Left colon (tissue), 2 donors: ENCODE measurements at regions not wholly inside any gene's neighbourhood (a gene's known extent, or its start where the extent isn't known, plus 50 kb on each side); places are given as distances from the start of the nearest gene placed in this dataset.
"Not testable (repeated sequence)": the region's sequence is repeated elsewhere in the genome, so short reads cannot be mapped to it uniquely, and the experiment has no call there.

Experiments
- ATAC-seq: fragments of 200-7000 bp; cut with Tn5 transposase; one replicate; pipeline ENCODE4 v1.9.1; 2020; ENCODE audit warnings: mild to moderate bottlenecking, moderate library complexity
- DNase-seq, 2 donors: peaks; one replicate each; pipeline ENCODE4 v3.0.0-alpha.2; 2020
- intact Hi-C, 2 donors: fragments of 100-400 bp; cut with DNase I in 1 of 2; cut with micrococcal nuclease in 1 of 2; formaldehyde crosslinking; loops; one replicate each; pipeline versions ENCODE4 v1.11.2 to v1.14.0; 2022; cut with DNase I, micrococcal nuclease
- donor health status: DM: no; HTN: no; CAD: no.
- donor health status: DM: yes; HTN: yes; CAD: no.

DNA sequence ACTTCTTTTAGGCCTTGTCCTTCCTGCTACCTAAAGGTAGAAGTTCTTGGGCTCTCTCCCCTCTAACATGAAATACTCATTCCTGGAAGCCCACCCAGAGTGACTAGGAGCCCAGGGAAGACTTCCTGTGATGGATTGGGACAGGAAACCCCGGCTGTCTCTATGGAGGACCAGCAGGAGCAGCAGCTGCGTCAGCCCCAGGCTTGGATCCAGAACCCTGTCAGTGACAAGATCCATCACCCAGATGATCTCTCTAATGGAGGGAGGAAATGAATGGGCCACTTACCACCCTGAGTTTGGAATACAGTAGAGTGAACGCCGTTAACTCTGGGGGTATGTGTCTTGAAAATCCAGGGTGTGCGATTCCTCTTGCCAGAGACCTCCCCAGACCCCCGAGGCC lies 195.7 kb upstream of the WSCD1 start:
- DNase-seq = no peak

DNA sequence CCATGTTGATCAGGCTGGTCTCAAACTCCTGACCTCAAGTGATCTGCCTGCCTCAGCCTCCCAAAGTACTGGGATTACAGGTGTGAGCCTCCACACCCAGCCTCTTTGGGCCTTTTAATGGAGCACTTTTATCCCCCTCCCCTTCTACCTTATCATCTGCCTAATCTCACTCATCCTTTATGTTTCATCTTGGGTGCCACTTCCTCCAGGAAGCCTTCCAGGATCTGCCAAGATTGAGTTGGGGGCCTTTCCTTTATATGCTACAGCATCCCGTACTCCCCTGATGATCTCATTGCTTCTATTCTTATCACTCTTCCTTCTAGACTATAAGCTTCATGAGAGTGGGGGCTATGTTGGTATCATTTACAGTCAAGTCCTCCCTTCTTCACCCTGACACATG lies 192.8 kb upstream of the WSCD1 start:
- no peak for DNase-seq
- intact Hi-C loops = no loop called here
- no peak for ATAC-seq

More for the DNA sequence above, 195.7 kb upstream of the WSCD1 start:
- no peak for ATAC-seq
- intact Hi-C loops = no loop called here

DNA sequence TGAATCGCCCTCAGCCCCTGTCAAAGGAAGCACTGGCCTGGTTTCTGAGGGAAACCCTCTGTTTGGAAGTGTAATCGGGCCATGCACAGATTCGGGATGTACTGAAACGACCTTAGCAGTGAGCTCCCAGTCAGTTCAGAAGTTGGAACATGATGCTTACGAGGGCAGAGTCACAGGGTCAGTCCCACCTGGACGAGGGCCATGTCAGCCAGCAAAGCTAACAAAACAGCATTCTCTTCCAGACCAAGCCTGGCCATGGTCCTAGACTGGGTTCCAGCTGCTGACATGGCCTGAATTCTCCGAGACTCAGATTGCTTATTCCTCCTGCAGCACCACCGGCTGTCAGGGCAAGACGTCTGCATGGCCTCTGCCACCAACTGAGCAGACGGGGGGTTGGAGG lies 192.2 kb upstream of the WSCD1 start:
- ATAC-seq (no peak), DNase-seq (no peak)
- intact Hi-C loops = no loop called here

DNA sequence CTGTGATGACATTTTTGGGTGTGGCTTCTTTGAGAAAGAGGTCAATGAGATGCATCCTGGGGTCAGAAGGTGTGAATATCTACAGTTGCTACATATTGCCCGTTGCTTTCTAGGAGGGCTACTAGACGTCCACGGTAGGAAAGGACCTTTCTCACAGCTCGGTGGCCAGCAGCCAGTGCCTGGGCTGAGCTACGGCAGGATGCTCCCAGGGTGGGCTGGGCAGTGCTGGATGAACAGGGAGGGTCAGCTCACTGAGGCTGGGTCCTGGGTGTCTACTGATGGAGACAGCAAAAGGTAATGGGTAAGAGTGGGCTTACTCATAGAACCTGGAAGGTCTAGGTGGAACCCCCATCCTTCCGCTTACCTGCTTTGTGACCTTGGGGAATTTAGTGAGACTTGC lies 188.3 kb upstream of the WSCD1 start:
- no peak for DNase-seq
- intact Hi-C loops = no loop called here
- no peak for ATAC-seq

DNA sequence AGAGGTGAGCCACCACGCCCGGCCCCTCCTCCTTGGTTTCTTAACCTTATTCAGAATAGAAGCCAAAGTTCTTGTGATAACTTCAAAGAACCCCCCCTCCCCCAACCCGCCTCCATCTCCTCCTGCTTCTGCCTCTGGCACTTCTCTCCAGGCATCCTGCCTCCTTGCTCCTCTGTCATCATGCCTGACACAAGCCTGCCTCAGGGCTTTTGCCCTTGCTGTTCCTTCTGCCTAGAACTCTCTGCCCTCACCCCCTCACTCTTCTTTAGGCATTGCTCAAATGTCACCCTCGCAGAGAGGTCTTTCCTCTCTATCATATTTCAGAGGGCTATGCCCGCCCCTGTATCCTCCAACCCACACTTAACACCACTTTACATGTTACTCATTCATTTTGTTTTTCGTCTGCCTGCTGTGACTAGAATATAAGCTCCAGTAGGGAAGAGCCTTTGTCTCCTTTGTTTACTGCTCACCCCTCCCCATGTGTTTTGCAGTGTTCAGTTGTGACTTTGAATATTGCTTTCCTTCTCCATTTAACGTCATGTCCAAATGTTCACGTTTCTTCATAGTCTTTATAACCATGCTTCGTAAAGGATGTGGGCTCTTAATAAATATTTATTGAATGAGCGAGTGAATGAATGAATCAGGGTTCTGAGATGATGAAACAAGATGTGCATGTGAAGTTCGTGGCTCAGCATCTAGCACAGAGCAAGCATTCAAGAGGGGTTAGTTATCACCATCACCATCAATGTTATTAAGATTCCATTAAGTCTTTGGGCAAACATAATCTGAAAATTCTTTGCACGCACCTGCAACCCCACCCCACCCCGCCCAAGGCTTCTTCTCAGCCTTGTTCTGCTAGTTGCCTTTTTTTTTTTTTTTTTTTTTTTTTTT lies 186.2 kb upstream of the WSCD1 start:
- ATAC-seq (no peak), DNase-seq (no peak)
- intact Hi-C loops = no loop called here

DNA sequence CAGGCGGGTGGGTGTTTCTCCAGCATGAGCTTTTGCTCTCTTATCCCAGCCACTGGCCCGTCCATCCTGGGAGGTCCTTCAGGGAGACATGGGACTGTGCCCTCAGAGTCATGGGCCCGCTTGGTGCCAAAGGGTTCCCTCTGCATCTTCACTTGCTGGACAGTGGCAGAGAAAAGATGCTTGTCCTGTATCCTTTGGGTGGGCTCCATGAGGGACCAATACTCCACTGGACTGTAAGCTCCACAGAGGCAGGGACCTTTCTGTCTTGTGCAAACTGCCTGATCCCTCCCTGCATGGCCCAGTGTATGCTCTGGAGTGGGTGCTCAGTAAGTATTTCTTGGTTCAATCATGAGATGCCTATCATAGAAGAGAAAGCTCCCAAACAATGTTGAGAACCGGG lies 184.8 kb upstream of the WSCD1 start:
- intact Hi-C loops = no loop called here

DNA sequence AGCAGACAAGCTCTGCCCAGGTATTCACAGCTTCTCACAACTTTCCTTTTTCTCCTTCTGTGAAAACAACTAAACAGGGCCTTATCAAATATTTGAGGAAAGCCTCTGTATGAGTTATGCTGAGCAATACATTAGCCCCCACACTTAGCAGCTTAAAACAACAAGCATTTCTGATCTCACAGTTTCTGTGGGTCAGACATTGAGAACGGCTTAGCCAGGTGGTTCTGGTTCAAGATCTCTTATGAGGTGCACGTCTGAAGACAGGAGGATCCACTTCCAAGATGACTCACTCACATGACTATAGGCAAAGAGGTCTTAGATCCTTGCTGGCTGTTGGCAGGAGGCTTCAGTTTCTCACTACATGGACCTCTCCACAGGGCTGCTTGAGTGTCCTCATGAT lies 181.4 kb upstream of the WSCD1 start:
- no peak for DNase-seq
- intact Hi-C loops = no loop called here
- no peak for ATAC-seq

More for the DNA sequence above, 184.8 kb upstream of the WSCD1 start:
- DNase-seq = no peak
- ATAC-seq = no peak

DNA sequence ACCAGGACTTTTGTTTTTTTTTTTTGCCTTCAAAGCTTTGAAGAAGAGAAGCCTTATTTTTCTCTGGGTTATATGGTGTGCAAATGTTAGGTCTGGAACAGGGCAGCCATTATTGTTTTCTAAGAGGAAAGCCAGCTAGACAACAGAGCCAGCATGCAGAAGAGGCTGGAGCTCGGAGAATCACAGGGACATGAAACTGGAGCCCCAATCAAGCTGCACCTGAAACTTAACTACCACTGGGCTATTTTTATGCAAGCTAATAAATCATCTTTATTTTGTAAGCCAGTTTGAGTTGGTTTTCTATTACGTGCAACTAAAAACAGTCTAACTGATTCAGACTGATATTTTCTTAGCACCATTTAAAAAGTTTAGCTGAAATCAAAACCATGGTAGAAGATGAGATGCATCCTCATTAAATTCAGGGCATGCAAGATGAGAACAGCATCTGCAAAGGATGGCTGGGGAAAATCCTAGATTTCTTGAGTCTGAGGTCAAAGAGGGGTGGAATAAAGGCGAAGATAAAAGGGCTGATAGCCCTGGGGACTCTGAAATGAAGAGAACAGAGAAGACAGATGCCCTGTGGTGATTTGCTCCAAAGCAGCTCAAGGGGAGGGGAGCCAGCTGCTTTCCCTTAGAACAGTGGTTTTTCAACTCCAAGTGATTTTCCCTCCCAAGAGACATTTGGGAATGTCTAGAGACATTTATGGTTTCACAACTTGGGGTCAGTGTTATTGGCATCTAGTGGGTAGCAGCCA lies 177.1 kb upstream of the WSCD1 start:
- intact Hi-C loops = no loop called here
- ATAC-seq (no peak), DNase-seq (no peak)

DNA sequence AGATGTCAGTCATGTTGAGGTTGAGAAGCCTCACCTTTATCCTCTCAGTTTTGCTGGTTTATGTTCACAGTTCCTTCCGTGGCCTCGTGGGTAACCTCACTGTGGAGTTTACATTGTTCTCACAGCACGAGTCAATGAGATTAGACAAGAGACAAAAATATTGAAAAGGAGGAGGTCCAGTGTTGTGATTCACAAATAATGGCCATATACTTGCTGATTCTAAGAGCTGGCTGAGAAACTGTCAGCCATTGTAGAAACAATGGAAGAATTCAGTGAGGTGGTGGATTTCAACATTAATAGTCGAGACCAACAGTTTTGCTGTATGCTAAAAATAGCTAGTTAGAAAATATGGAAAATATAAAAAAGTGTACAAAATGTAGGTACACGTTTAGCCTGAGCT lies 176.4 kb upstream of the WSCD1 start:
- DNase-seq (no peak), ATAC-seq (no peak)
- intact Hi-C loops = no loop called here

DNA sequence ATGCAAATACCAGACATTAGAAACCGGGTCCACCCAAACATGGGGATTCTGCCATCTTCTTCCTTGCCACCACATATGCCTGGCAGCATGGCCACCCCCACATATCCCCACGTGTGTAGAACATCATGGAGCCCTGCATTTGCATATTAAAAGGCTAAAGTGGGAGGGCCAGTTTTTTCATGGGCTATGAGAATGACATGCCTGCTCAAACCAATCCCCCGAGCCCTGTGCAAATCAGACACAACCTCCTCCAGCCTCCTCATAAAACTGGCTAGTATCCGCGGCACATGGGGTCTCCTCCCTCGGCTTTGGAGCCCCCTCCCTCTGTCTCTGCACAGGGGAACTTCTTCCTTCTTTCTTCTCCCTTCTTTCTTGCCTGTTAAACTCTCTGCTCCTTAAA lies 174.9 kb upstream of the WSCD1 start:
- no peak for DNase-seq
- intact Hi-C loops = no loop called here
- ATAC-seq = no peak

DNA sequence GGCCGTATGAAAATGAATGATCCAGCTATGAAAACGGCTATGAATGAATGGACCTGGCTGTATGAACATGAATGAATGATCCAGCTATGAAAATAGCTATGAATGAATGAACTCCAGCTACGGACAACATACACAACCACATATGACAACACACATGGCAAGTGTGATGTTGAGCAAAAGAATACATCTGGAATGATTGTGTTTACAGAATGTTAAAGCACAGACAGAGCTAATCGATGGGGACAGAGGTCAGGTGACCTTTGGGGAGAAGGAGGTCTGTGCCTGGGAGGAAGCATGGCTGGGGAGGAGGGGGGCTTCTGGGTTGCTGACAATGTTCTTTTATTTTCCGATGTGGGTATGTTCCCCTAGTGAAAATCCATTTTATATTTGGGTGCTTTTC lies 174.0 kb upstream of the WSCD1 start:
- intact Hi-C loops = no loop called here
- ATAC-seq (no peak), DNase-seq (no peak)

DNA sequence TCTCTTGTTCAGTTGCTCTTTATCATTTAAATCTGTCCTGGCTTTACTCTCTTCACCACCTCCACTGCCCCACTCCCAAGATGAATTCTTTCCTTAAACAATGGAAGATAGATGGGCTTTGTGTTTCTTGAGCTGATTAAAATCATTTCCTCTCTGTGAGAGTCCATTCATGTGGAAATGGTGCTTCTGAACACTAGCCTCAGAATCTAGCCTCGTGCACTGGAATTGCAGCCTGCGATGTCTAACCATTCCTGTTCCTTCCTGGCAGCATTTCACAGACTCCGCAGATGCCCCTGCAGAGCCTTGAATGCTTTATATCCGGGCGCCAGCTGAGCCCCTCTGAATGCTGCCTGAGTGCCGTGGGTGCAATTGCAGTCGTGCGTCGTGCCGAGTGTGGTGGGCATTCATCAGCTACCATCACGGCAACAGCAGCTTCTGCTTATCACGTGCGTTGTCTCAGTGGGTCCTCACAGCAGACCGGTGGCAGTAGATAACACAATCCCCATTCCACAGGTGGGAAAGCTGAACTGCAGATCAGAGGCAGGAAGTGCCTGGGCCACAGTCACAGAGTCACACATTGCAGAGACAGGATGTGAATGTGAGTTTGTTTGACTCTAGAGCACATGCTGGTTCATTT lies 172.8 kb upstream of the WSCD1 start:
- no peak for DNase-seq
- intact Hi-C loops = no loop called here

DNA sequence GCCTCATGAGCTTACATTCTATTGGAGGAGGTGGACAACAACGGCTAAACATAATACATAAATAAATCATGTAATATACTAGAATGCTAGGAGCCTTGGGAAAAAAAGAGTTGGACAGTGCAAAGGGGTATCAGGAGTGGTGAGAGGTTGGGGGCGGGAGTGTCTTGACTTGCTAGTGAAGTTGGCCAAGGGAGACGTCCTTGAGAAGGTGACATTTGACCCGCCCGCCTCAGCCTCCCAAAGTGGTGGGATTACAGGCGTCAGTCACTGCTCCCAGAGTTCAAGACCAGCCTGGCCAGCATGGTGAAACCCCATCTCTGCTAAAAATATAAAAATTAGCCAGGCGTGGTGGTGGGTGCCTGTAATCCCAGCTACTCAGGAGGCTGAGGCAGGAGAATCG lies 172.2 kb upstream of the WSCD1 start:
- intact Hi-C loops, ATAC-seq: not testable (repeated sequence)

More for the DNA sequence above, 172.8 kb upstream of the WSCD1 start:
- ATAC-seq = no peak

DNA sequence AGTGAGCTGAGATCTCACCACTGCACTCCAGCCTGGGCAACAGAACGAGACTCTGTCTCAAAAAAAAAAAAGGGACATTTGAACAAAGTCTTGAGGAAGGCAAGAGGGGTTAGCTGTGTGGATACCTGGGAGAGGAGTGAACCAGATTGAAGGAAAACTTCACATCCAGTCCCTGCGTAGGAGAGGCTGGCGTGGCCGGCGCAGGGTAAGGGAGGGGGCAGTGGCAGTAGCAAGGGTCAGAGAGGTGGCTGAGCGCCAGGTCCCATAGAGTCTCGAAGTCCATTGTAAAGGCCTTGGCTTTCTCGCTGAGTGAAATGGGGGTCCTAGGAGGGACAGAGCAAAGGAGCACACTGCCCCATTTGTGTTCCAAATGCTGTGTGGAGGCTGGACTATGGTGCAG lies 171.8 kb upstream of the WSCD1 start:
- intact Hi-C loops = no loop called here
- DNase-seq (no peak), ATAC-seq (no peak)

More for the DNA sequence above, 172.2 kb upstream of the WSCD1 start:
- DNase-seq = not testable (repeated sequence)

DNA sequence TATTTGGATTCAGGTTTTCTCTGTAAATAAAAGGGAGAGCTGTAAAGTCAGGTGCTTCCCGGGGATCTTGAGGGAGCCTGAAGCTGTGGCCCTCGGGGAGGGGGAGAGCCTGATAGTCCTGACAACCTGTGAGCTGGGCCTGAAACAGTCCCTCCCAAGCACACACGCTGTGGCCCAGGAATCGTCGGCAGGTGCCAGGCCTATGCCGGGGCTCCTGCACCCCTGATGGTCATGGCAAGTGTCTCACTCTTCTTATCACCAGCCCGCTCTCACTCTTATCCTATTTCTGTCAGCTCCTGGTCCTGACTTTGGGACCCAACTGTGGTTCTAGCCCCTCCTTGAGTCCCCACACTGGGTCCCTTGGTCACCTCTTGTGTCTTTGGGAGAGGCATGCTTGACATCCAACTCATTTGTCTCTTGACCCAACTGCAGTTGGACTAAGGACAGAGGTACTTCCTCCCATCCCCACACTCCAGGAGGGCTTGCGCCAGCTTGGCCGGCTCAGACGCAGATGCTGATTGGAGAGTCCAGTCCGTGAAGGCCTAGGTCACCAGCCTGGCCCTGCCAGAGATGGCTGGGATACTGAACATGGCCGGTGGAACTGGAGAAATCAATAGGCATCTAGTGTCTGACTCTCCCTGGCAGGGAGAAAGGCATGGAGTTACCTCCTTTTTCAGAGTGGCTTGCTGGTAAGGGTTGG lies 170.5 kb upstream of the WSCD1 start:
- DNase-seq = no peak
- intact Hi-C loops = no loop called here
- ATAC-seq = no peak

DNA sequence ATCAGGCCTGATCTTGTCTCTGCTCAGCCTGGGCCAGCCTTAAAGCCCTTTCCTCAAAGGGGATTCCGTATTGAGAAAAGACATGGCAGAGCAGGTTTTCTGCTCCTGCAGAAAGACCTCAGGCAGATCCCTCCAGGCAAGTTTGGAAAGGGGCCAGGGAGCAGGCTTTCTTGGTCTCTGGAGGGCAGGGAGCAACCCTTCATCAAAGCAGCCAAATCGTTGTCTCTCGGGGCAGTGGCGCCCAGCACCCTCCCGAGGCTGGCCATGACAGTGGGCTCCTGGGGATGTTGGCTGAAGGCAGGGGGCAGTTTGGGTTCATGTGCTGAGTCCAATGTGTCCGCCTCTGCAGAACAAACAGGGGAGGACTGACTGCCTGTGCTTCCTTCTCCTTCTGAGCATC lies 168.4 kb upstream of the WSCD1 start:
- DNase-seq (no peak), ATAC-seq (no peak)
- intact Hi-C loops = no loop called here

DNA sequence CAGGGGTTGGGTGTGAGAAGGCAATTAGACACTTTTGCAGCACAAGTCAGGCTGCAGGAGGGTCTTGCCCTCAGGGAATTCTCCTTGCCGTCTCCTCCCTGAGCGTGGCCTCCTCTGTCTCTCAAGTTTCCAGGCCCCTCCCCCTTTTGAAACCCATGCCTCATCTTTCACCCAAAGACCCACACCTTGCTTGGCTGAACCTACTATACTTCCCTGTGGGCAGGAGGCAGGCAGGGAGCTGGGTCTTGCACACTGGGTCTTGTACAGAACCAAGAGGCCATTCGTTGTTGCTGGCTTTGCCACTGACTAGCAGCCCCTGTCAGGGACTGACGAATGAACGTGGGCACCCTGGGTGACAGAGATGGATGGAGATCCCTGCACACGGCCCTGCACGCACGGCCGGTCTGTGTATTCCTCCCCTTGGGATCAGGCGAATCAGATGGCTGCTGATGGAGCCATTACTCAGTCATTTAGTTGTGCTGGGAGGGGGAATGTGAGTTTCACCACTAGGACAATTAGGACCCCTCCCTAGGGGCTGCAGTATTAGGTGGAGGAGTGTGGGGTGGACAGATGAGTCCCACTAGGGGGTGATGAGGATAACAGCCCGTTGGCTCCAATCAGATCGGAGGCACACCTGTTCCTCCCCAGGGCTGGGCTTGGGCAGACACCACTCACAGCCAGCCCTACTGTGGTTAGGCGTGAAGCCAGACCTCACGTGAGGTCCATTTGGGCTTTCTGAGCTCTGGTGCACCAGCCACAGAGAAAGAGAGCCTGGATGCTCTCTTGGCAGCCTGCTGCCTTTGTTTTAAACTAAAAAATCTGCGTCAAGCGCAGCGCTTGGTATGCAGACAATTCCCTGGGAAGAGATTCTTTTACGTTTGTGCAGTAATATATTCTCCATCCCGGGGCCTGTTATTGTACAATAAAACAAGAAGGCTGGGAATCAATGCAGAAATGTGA lies 167.7 kb upstream of the WSCD1 start:
- intact Hi-C loops = no loop called here
- ATAC-seq (no peak), DNase-seq (no peak)

DNA sequence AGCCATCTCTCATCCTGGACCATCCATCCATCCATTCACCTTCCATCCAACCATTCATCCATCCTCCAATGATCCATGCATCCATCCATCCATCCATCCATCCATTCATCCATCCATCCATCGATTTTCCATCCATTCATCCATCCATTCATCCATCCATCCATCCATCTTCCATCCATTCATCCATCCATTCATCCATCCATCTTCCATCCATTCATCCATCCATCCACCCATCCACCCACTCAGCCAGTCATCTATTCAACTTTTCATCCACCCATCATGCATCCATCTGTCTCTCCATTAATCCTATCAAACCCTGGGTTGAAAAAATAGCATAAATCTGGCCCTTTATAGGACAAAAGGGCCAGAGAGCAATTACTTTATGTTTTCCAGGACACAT lies 158.3 kb upstream of the WSCD1 start:
- DNase-seq (no peak), ATAC-seq (no peak)
- intact Hi-C loops = no loop called here
